Jurkat, Clone E6-1 (cell line): ENCODE measurements at regions not wholly inside any gene's neighbourhood (a gene's known extent, or its start where the extent isn't known, plus 50 kb on each side); places are given as distances from the start of the nearest gene placed in this dataset.

Source experiments
- DNase-seq: peaks from one replicate; pipeline ENCODE4 v3.0.0-alpha.2; 2011; ENCODE audit warnings: low read depth, low spot score
- H3K4me3 ChIP-seq: 2 replicates; pipeline ENCODE4 v1.5.1; 2011; ENCODE audit warnings: mild to moderate bottlenecking, low read length, control low read depth, moderate library complexity

DNA sequence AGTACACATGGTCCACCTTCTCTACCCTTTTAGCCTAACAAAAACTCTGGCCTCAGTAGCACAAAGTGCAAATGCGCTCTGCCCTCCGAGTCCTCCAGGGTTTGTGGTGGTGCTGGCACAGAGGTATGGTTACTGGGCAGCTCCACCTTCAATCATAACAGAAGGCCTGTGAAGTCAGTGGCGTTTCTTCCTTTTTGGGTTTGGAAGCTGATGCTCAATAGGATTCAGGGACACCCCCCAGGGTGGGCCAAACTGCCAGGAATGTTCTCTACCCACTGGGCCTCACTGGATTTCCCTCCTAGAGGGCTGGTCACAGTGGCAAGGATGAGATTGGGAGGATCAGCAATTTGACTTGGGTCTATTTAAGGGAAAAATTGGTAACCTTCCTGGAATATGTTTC, 286.1 kb upstream of the FOXQ1 start:
- no peak overlapping the region for H3K4me3 ChIP-seq
- no peak for DNase-seq

DNA sequence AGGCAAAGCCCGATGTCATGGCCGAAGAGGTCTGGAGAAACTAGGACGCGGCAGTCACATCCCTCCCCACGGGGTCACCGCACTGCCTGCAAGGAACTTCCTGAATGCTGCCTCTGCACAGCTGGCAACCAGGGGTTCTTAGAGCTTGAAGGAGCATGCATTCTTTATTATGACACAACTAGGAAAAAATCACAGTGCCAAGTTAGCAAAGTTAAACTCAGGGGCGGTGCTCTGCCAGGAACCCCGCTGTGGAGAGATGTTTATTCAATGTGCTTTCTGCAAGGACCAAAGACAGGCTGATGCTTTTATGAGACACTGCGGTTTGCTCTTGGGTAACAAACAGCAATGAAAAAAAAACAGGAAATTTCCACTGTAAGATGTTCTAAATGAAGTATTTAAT, 287.3 kb upstream of the FOXQ1 start:
- peak; percentile 10 for DNase-seq
- no peak overlapping the region for H3K4me3 ChIP-seq

- no peak for DNase-seq
- H3K4me3 ChIP-seq = no peak overlapping the region
Measured at GRCh38 chr6:1024161-1024560, 287.7 kb upstream of the FOXQ1 start.

GRCh38 chr6:1023229-1023628, 288.7 kb upstream of the FOXQ1 start:
- DNase-seq = no peak
- no peak overlapping the region for H3K4me3 ChIP-seq

DNA sequence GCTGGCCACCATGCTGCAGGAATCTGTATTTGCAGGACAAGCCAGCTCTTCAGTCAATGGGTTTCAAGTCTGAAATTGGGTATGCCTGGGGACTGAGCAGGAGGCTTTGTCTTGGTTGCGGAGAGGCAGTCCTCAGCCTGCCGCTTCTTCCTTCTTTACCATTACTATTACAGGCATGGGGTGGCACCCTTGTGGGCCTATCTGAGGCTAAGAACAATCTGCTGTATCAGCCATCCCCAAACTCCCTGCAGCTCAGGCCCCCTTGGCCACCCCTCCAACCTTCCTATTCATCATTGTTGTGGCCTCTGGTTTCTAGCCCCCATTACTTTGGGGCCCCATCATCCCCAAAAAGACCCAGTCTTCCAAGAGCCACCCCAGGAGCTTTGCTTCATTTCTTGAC, 289.2 kb upstream of the FOXQ1 start:
- DNase-seq = no peak
- no peak overlapping the region for H3K4me3 ChIP-seq

DNA sequence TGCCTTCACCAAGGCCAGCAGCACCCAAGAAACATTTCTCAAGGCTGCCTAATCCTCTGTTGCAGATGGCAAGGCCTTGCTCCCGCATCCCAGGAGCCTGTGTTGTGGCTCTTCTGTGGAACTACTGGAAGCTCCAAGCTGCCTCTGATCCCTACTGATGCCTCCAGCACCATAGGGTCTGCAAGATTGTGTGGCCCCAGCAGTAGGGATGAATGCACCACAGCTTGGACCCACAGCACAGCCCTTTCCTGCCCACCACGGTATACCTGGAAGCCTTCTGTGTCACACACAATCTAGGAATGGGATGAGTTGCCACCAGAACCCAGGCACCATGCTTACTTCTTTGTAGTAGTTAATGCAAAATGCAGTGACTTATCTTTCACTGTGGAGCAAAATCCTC, 291.1 kb upstream of the FOXQ1 start:
- H3K4me3 ChIP-seq = no peak overlapping the region
- no peak for DNase-seq

DNA sequence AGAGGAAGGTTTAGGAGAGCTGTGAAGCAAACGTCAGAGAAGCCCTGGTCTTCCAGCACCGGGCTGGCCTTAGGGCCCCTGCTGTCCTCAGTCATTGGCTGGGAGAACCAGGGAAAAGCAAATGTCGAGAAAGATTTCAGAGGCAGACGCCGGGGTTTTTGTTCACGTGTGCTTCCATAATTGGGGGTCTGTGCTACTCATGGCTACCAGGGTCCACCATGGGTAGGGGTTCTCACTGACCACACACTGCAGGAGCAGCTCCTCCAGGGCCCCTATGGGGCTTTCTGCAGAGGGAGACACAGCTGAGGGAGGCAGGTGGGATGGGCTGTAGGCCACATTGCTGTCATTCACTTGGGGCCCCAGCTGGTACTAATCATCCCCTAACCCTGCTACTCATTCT, 291.8 kb upstream of the FOXQ1 start:
- H3K4me3 ChIP-seq = no peak overlapping the region
- DNase-seq = no peak

DNA sequence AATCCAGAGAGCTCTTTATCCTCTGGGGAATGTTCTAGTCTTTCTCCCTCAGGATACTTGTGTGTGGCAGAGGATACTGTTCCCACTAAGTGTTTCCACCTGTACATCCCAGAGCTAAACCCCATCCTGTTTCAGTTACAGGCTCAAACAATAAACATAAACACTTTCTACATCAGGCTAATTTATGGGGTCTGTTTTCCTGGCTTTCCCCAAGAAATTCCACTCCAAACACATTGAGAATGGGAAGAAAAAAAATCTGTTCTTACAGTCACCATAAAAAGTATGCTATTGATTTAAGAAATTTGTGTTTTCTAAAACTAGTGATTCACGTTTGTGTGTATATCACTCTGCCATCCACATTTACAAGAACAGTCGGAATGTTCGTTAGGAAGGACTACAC, 293.9 kb upstream of the FOXQ1 start:
- no peak overlapping the region for H3K4me3 ChIP-seq
- DNase-seq = no peak

DNA sequence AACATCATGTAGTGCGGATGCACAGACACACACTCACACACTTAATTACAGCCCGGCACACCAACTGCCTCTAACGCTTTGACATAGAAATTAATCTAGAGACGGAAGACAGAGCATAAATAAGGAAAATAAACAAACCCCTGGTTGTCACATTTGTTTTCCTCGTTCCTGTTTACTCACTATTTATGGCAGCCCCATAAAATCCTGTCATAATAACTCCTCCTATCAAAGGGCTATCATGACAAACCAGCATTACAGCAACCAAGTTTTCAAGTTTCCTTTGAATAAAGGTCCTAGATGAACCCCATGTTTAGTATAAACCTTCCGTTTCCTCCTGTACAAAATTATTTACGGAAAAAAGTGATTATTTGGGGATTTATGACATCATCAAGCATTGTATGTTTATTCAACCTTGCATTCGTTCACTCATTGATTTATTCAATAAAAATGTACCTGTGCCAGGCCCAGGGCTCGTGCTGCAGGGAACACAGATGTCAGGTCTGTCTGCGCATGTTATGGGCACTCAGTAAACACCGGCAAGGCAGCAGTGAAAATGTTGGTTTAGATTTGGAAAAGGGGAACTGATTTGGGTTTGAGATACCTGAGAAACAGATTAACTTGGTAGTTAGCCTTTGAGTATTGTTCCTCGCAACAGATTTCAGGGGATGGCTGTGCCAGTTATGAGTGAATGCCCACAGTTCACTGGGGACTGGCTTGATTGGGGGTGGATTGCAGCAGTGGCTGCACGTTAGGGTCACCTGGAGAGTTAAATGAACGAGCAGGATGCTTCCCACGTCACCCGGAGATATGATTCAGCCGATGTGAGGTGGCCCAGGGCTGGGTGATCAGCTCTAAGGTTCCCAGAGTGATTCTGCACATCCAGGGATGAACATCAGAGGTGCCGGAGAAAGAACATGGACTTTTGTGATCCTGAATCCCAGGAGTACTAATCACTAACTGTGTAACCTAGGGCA, 295.3 kb upstream of the FOXQ1 start:
- DNase-seq = no peak
- H3K4me3 ChIP-seq = no peak overlapping the region

- H3K4me3 ChIP-seq = no peak overlapping the region
- no peak for DNase-seq
Measured at GRCh38 chr6:1015825-1016224, 296.1 kb upstream of the FOXQ1 start.

- no peak overlapping the region for H3K4me3 ChIP-seq
- no peak for DNase-seq
Measured at GRCh38 chr6:1014431-1014807, 297.5 kb upstream of the FOXQ1 start.

- DNase-seq = no peak
- no peak overlapping the region for H3K4me3 ChIP-seq
Measured at GRCh38 chr6:1013656-1014430, 298.1 kb upstream of the FOXQ1 start.

GRCh38 chr6:1009103-1009502, 302.8 kb upstream of the FOXQ1 start:
- no peak overlapping the region for H3K4me3 ChIP-seq
- DNase-seq = no peak

GRCh38 chr6:1007159-1007558, 304.7 kb upstream of the FOXQ1 start:
- DNase-seq = no peak
- H3K4me3 ChIP-seq = no peak overlapping the region

GRCh38 chr6:1004885-1005630, 306.8 kb upstream of the FOXQ1 start:
- DNase-seq = no peak
- no peak overlapping the region for H3K4me3 ChIP-seq

DNA sequence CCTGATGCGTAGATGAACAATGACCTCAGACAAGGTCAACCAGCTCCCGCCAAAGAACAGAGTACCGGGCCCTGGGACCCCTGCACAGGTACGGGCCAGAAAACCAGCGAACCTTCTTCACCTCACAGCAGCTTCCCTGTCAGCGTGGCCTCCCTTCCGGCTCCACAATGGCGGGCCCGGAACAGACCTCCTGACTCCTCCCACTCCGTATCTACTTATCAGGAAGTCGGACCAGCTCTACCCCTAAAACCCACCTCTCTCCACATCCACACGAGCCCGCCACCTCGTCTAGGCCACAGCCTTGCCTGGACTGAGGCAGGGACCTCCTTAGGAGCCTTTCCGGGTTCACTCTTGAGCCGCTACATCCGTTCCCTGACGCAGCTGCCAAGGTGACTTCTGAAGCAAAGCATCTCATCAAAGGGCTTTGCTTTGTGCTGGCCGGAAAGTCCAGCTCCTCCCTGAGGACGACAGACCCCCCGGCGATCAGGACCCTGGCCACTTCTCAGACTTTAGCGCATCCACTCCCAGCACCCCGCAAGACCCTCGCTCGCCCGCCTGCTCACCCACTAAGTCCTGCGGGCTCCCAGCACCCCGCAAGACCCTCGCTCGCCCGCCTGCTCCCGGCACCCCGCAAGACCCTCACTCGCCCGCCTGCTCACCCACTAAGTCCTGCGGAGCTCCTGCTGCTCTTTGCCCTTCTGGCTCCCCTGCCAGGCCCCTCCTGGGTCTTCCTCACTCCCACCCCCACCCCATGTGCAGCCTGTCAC, 308.3 kb upstream of the FOXQ1 start:
- no peak for DNase-seq
- no peak overlapping the region for H3K4me3 ChIP-seq

DNA sequence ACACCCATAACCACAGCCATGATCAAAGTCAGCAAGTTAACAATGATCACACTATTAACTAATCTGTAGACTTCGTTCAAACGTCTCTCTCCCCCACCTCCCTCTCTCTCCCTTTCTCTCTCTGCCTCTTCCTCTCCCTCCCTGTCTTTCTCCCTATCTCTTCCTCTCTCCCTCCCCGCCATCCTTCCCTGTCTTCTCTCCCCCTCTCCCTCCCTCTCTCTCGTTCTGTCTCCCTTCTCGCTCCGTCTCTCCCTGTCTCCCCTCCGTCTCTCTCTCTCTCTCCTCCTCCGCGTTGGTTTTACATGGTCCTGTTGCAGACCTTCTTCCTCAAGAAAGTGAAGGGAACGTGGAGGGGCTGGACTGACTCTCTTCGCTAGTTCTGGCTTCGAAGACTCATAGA, 308.9 kb upstream of the FOXQ1 start:
- DNase-seq = no peak
- H3K4me3 ChIP-seq = no peak overlapping the region

DNA sequence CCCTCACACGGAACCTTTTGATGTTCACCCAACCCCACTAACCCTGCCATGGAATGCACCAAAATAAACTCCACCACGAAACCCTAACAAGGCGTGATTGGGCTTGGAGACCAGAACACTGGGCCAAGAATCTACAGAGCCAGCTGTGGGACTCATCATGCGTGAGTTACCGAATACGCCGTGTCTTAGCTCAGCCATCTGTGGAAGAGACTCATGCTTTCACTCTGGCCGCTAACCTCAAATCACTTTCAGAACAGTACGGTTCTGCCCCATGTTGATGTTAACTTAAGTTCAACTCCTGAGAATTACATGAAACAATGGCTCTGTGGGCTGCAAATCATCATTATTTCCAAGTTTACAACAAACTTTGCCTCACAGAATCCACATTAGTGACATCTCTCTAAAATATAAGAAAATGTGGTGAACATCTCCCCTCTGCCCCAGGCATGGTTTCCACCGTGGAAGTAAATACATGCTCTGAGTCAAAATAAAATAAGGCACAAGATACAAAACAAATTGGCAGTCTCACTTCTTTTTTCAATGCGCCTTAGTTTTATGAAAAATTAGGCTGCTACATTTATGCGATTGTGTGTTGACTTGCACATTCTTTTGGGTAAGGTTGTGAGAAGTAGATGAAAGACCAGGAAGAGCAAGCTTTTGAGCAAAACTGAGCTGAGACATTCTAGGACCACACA, 308.9 kb upstream of the EXOC2 start:
- DNase-seq = no peak
- no peak overlapping the region for H3K4me3 ChIP-seq

- no peak overlapping the region for H3K4me3 ChIP-seq
- DNase-seq = no peak
Measured at GRCh38 chr6:999552-999951, 306.6 kb upstream of the EXOC2 start.
